OCI-LY3 (cell line): ENCODE measurements at regions not wholly inside any gene's neighbourhood (a gene's known extent, or its start where the extent isn't known, plus 50 kb on each side); places are given as distances from the start of the nearest gene placed in this dataset.

Experiments used
- H2AFZ ChIP-seq: fragments of 200-600, 300-600 bp; shearing (Covaris generic); 2 replicates; pipeline ENCODE4 v1.6.0; 2014; ENCODE audit warnings: antibody characterized with exemption, low read depth, low read length
- H3K27ac ChIP-seq: fragments of 200-600, 300-600 bp; sonication (generic); 2 replicates; pipeline ENCODE4 v1.5.1; 2014; ENCODE audit warnings: mild to moderate bottlenecking, low read length, moderate library complexity, mixed read lengths
- H3K27me3 ChIP-seq: fragments of 200-600, 300-600 bp; sonication (generic); 2 replicates; pipeline ENCODE4 v1.6.1; 2014; ENCODE audit warnings: low read depth, low read length, mixed read lengths
- H3K36me3 ChIP-seq: fragments of 200-600, 300-600 bp; sonication (generic); replicated peaks from 2 replicates; pipeline ENCODE3; 2014; ENCODE audit warnings: low read depth, low read length, mixed read lengths
- H3K4me1 ChIP-seq: fragments of 300-600, 200-600 bp; sonication (generic); 2 replicates; pipeline ENCODE4 v1.6.1; 2014; ENCODE audit warnings: low read length, mixed read lengths
- H3K4me2 ChIP-seq: fragments of 200-600, 300-600 bp; sonication (generic); 2 replicates; pipeline ENCODE4 v1.6.1; 2014; ENCODE audit warnings: low read length, mixed read lengths
- H3K4me3 ChIP-seq: fragments of 300-600, 200-600 bp; sonication (generic); 2 replicates; pipeline ENCODE4 v1.5.1; 2014; ENCODE audit warnings: antibody characterized with exemption, mild to moderate bottlenecking, low read length, moderate library complexity
- H3K79me2 ChIP-seq: fragments of 300-600, 200-600 bp; shearing (Covaris generic); 2 replicates; pipeline ENCODE4 v1.6.1; 2014; ENCODE audit warnings: mild to moderate bottlenecking, low read length, mixed read lengths
- H3K9ac ChIP-seq: fragments of 300-600, 200-600 bp; shearing (Covaris generic); 2 replicates; pipeline ENCODE4 v1.6.0; 2014; ENCODE audit warnings: mild to moderate bottlenecking, low read length, moderate library complexity
- H3K9me3 ChIP-seq: fragments of 200-600, 300-600 bp; shearing (Covaris generic); 2 replicates; pipeline ENCODE4 v1.6.1; 2014; ENCODE audit warnings: low read length, mixed read lengths; ENCODE audit not compliant: insufficient read depth
- H4K20me1 ChIP-seq: fragments of 200-600, 300-600 bp; sonication (generic); 2 replicates; pipeline ENCODE4 v1.6.1; 2016; ENCODE audit warnings: low read length, mixed read lengths; ENCODE audit not compliant: insufficient read depth
- CTCF ChIP-seq: fragments of 200-600, 300-600 bp; sonication (generic); IDR thresholded peaks from 2 replicates; pipeline ENCODE4 v1.5.1; 2014; ENCODE audit warnings: antibody characterized with exemption, low read length, low read depth
- EZH2phosphoT487 ChIP-seq: fragments of 200-600 bp; shearing (Covaris generic); IDR thresholded peaks from 2 replicates; pipeline ENCODE4 v1.6.1; 2018; ENCODE audit warnings: antibody characterized with exemption, mixed run types, low read depth

DNA sequence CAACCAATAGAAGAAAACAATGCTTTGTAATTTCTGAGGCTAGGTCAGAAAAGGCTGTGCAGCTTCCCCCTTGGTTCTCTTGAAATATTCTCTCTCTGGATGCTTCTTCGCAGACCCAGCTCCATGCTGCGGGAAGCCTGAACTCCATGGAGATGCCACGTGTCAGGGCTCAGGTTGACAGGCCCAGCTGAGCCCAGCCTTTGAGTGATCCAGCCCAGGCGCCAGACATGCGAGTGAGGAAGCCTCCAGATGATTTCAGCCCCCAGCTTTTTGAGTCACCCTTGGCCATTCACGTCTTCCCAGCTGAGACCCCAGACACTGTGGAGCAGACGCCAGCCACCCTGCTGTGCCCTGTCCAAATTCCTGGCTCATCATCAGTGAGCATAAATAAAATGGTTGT is 378.4 kb upstream of the NRP1 start:
- Histone ChIP-seq H2AFZ (no peak overlapping the region), H3K27me3 (no peaks in the 10 kb centered on the region), H3K36me3 (no peaks in the 10 kb centered on the region), H3K4me3 (no peak overlapping the region), H3K27ac (no peak overlapping the region), H3K4me1 (no peaks in the 10 kb centered on the region), H4K20me1 (no peaks in the 10 kb centered on the region), H3K9ac (no peak overlapping the region), H3K9me3 (no peaks in the 10 kb centered on the region), H3K79me2 (no peaks in the 10 kb centered on the region), H3K4me2 (no peak overlapping the region)
- TF ChIP-seq CTCF (no peak), EZH2phosphoT487 (no peak)

GRCh38 chr10:33710006-33710405 is 375.5 kb upstream of the NRP1 start:
- Histone ChIP-seq H3K36me3 (no peaks in the 10 kb centered on the region), H2AFZ (no peak overlapping the region), H3K9me3 (no peaks in the 10 kb centered on the region), H3K27me3 (no peaks in the 10 kb centered on the region), H3K4me1 (no peaks in the 10 kb centered on the region), H3K9ac (no peak overlapping the region), H3K79me2 (no peaks in the 10 kb centered on the region), H3K27ac (no peak overlapping the region), H3K4me3 (no peak overlapping the region), H3K4me2 (no peak overlapping the region), H4K20me1 (no peaks in the 10 kb centered on the region)
- no peak for TF ChIP-seq EZH2phosphoT487
- no peak for TF ChIP-seq CTCF

- Histone ChIP-seq H4K20me1 (no peaks in the 10 kb centered on the region), H3K9ac (no peak overlapping the region), H3K4me2 (no peak overlapping the region), H3K36me3 (no peaks in the 10 kb centered on the region), H3K79me2 (no peaks in the 10 kb centered on the region), H3K4me1 (no peaks in the 10 kb centered on the region), H2AFZ (no peak overlapping the region), H3K27ac (no peak overlapping the region), H3K27me3 (no peaks in the 10 kb centered on the region), H3K4me3 (no peak overlapping the region), H3K9me3 (no peaks in the 10 kb centered on the region)
- no peak for TF ChIP-seq CTCF
- TF ChIP-seq EZH2phosphoT487, result no peak
These were observed 374.7 kb upstream of the NRP1 start for GRCh38 chr10:33709008-33709753.

DNA sequence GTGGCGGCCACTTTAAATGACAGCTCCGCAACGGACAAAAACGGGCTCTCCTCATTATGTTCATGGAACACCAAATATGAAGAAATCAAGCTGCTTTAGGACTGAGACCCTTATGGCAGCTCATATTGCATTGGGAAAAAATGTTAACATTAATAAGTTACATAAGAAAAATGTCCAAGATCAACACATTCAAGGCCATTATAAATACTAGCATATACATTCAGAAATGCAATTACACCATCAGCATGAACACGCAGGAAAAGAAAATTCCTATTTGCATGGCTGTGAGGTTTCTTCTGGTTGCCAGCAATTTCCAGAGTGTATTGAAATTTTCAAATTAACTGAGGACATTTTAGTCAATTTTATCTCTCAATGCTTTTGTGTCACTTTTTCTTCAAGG is 374.1 kb upstream of the NRP1 start:
- no peak overlapping the region for H3K27ac ChIP-seq
- no peak overlapping the region for H2AFZ ChIP-seq
- TF ChIP-seq EZH2phosphoT487 (no peak), CTCF (no peak)
- H3K4me1 ChIP-seq, result no peaks in the 10 kb centered on the region
- no peaks in the 10 kb centered on the region for H3K9me3 ChIP-seq
- H3K27me3 ChIP-seq, result no peaks in the 10 kb centered on the region
- H3K79me2 ChIP-seq, result no peaks in the 10 kb centered on the region
- H3K9ac ChIP-seq, result no peak overlapping the region
- no peaks in the 10 kb centered on the region for H3K36me3 ChIP-seq
- no peak overlapping the region for H3K4me3 ChIP-seq
- no peak overlapping the region for H3K4me2 ChIP-seq
- no peaks in the 10 kb centered on the region for H4K20me1 ChIP-seq
